NCI-H2171 treated with DMSO at 0.1 percent for 48 hours (cell line): ENCODE measurements at regions not wholly inside any gene's neighbourhood (a gene's known extent, or its start where the extent isn't known, plus 50 kb on each side); places are given as distances from the start of the nearest gene placed in this dataset.

Experiments
- DNase-seq: peaks from one replicate; lab custom pipeline; 2025; lab: John Stamatoyannopoulos, UW

- peak; percentile 64 for DNase-seq
Measured at GRCh38 chr3:194925614-194926013, 239.9 kb downstream of the FAM43A start.

- no peak for DNase-seq
Measured at GRCh38 chr3:194928227-194928626, 242.5 kb downstream of the FAM43A start.

GRCh38 chr3:194928831-194929577 lies 243.3 kb downstream of the FAM43A start:
- no peak for DNase-seq

- DNase-seq: no peak
Measured at GRCh38 chr3:194929578-194929960, 243.9 kb downstream of the FAM43A start.

GRCh38 chr3:194930377-194931204 lies 244.9 kb downstream of the FAM43A start:
- no peak for DNase-seq

- no peak for DNase-seq
Measured at GRCh38 chr3:194931347-194931746, 245.7 kb downstream of the FAM43A start.

GRCh38 chr3:194931865-194932264 lies 246.2 kb downstream of the FAM43A start:
- DNase-seq: no peak

- DNase-seq: no peak
Measured at GRCh38 chr3:194933465-194933864, 247.8 kb downstream of the FAM43A start.

- no peak for DNase-seq
Measured at GRCh38 chr3:194935061-194935460, 249.4 kb downstream of the FAM43A start.

GRCh38 chr3:194935632-194936470 lies 250.2 kb downstream of the FAM43A start:
- DNase-seq: no peak

GRCh38 chr3:194936659-194937058 lies 251.0 kb downstream of the FAM43A start:
- DNase-seq: no peak

GRCh38 chr3:194937144-194937543 lies 251.5 kb downstream of the FAM43A start:
- DNase-seq: no peak

GRCh38 chr3:194937882-194938321 lies 252.2 kb downstream of the FAM43A start:
- DNase-seq: no peak

GRCh38 chr3:194938845-194939531 lies 253.3 kb downstream of the FAM43A start:
- no peak for DNase-seq

- no peak for DNase-seq
Measured at GRCh38 chr3:194939532-194939909, 253.8 kb downstream of the FAM43A start.

- DNase-seq: no peak
Measured at GRCh38 chr3:194939949-194940770, 254.5 kb downstream of the FAM43A start.

GRCh38 chr3:194941360-194941955 lies 255.8 kb downstream of the FAM43A start:
- DNase-seq: no peak

GRCh38 chr3:194941956-194942511 lies 256.4 kb downstream of the FAM43A start:
- DNase-seq: no peak

- no peak for DNase-seq
Measured at GRCh38 chr3:194944526-194944925, 258.8 kb downstream of the FAM43A start.

- DNase-seq: peak; percentile 31
Measured at GRCh38 chr3:194945508-194945907, 259.8 kb downstream of the FAM43A start.
